Body of pancreas (tissue), 4 donors: ENCODE measurements at regions not wholly inside any gene's neighbourhood (a gene's known extent, or its start where the extent isn't known, plus 50 kb on each side); places are given as distances from the start of the nearest gene placed in this dataset.
"Not testable (repeated sequence)": the region's sequence is repeated elsewhere in the genome, so short reads cannot be mapped to it uniquely, and the experiment has no call there.

Experiments used
- CTCF ChIP-seq, 7 experiments: fragments of 450-650 bp in 4 of 7; fragments of 200-600 bp in 3 of 7; sonication (generic) in 3 of 7; IDR thresholded peaks; one replicate each; pipeline ENCODE4 v1.5.1; 2016 to 2019; ENCODE audit warnings: antibody characterized with exemption in 7 of 7
- POLR2A ChIP-seq, 3 donors: fragments of 450-650 bp; IDR thresholded peaks; one replicate each; pipeline ENCODE4 v1.6.1; 2016; ENCODE audit warnings: antibody characterized with exemption in 3 of 3, mild to moderate bottlenecking in 2 of 3

- not testable (repeated sequence) for TF ChIP-seq CTCF, POLR2A (IDR thresholded peaks at IDR 0.05)
Measured at GRCh38 chrX:85663970-85664369, 284.5 kb upstream of the POF1B start.
